ENCODE measurements at regions not wholly inside any gene's neighbourhood (a gene's known extent, or its start where the extent isn't known, plus 50 kb on each side); places are given as distances from the start of the nearest gene placed in this dataset.
A peak's percentile ranks its signal among the peaks of the same experiment; 100 is the strongest.

DNA sequence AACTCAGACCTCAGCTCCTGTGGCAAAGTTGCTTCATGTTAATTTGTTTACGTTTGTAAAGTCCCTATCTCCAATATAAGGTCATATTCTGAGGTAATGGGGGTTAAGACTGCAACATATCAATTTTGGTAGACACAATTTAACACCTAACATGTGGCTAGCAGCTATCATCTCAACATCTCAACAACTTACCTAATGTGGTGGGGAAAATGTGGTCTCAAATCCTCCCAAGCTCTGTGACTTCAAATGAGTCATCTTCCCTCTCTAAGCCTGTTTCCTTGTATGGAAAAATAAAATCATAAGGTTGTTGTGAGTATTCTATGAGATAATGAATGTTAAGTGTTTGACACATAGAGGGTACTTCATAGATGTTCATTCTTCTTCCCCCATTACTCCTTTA, 443.3 kb downstream of the CDK5RAP2 start:
- TF ChIP-seq ZSCAN23 (tag by site-specific recombination; IDR thresholded peaks at IDR 0.05) (no peak), ZNF664 (tag by site-specific recombination; IDR thresholded peaks at IDR 0.05) (no peak), GLI2 (tag by site-specific recombination; IDR thresholded peaks at IDR 0.05; ENCODE audit: borderline replicate concordance, low read depth) (no peak), YY2 (tag by site-specific recombination; IDR thresholded peaks at IDR 0.05) (no peak), TSHZ1 (tag by site-specific recombination; IDR thresholded peaks at IDR 0.05; ENCODE audit: borderline replicate concordance) (no peak), ZNF302 (tag by site-specific recombination; IDR thresholded peaks at IDR 0.05; ENCODE audit: low read depth) (no peak)
- TF ChIP-seq, protein P1, sequence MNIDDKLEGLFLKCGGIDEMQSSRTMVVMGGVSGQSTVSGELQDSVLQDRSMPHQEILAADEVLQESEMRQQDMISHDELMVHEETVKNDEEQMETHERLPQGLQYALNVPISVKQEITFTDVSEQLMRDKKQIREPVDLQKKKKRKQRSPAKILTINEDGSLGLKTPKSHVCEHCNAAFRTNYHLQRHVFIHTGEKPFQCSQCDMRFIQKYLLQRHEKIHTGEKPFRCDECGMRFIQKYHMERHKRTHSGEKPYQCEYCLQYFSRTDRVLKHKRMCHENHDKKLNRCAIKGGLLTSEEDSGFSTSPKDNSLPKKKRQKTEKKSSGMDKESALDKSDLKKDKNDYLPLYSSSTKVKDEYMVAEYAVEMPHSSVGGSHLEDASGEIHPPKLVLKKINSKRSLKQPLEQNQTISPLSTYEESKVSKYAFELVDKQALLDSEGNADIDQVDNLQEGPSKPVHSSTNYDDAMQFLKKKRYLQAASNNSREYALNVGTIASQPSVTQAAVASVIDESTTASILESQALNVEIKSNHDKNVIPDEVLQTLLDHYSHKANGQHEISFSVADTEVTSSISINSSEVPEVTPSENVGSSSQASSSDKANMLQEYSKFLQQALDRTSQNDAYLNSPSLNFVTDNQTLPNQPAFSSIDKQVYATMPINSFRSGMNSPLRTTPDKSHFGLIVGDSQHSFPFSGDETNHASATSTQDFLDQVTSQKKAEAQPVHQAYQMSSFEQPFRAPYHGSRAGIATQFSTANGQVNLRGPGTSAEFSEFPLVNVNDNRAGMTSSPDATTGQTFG (tag by site-specific recombination; IDR thresholded peaks at IDR 0.05; ENCODE audit: borderline replicate concordance), result no peak
- Histone ChIP-seq H3K4me3 (ENCODE audit: low read depth, low read length) (no peak overlapping the region), H3K27ac (ENCODE audit: extremely low read depth, low read depth, low read length) (no peak overlapping the region), H3K4me1 (ENCODE audit: control insufficient read depth, insufficient read depth, low read length) (no peaks in the 10 kb centered on the region), H3K9me3 (ENCODE audit: control insufficient read depth, insufficient read depth, low read depth, low read length) (no peaks in the 10 kb centered on the region), H3K36me3 (ENCODE audit: control insufficient read depth in 2 of 2, insufficient read depth in 1 of 2, low read length in 2 of 2) (no peaks in the 10 kb centered on the region)
- ChIA-PET POLR2A (no interaction called here), CTCF (no interaction called here)

- CTCF ChIA-PET, result no interaction called here
- H3K4me3 ChIP-seq (ENCODE audit: low read depth, low read length), result no peak overlapping the region
- POLR2A ChIA-PET, result no interaction called here
- no peaks in the 10 kb centered on the region for H3K36me3 ChIP-seq (ENCODE audit: control insufficient read depth in 2 of 2, insufficient read depth in 1 of 2, low read length in 2 of 2)
- TF ChIP-seq ZNF701 (tag by site-specific recombination; IDR thresholded peaks at IDR 0.05) (no peak), ZNF580 (tag by site-specific recombination; IDR thresholded peaks at IDR 0.05) (no peak), ZNF214 (tag by site-specific recombination; IDR thresholded peaks at IDR 0.05; ENCODE audit: borderline replicate concordance) (no peak), ZBTB20 (tag by site-specific recombination; IDR thresholded peaks at IDR 0.05) (no peak), ZSCAN23 (tag by site-specific recombination; IDR thresholded peaks at IDR 0.05) (no peak), ZNF585B (tag by site-specific recombination; IDR thresholded peaks at IDR 0.05) (peak; percentile 55)
- H3K27ac ChIP-seq (ENCODE audit: extremely low read depth, low read depth, low read length), result no peak overlapping the region
- H3K9me3 ChIP-seq (ENCODE audit: control insufficient read depth, insufficient read depth, low read depth, low read length), result no peaks in the 10 kb centered on the region
- H3K4me1 ChIP-seq (ENCODE audit: control insufficient read depth, insufficient read depth, low read length), result no peaks in the 10 kb centered on the region
Observed at GRCh38 chr9:120117081-120117480, 462.9 kb downstream of the CDK5RAP2 start.

- Histone ChIP-seq H3K4me1 (ENCODE audit: control insufficient read depth, insufficient read depth, low read length) (no peaks in the 10 kb centered on the region), H3K27ac (ENCODE audit: extremely low read depth, low read depth, low read length) (no peak overlapping the region), H3K36me3 (ENCODE audit: control insufficient read depth in 2 of 2, insufficient read depth in 1 of 2, low read length in 2 of 2) (no peaks in the 10 kb centered on the region), H3K9me3 (ENCODE audit: control insufficient read depth, insufficient read depth, low read depth, low read length) (no peaks in the 10 kb centered on the region), H3K4me3 (ENCODE audit: low read depth, low read length) (no peak overlapping the region)
- POLR2A ChIA-PET, result no interaction called here
- CTCF ChIA-PET, result interaction anchor here (0.9 kb wide), 1 partner anchor 41 kb away, joined by 3 read pairs; no protein-coding TSS in a partner anchor
- TF ChIP-seq ZNF560 (tag by site-specific recombination; IDR thresholded peaks at IDR 0.05; ENCODE audit: borderline replicate concordance) (no peak), HOXA7 (CRISPR knock-in tag; IDR thresholded peaks at IDR 0.05; ENCODE audit: borderline replicate concordance) (no peak), HOXD13 (CRISPR knock-in tag; IDR thresholded peaks at IDR 0.05; ENCODE audit: borderline replicate concordance) (no peak), ZNF391 (tag by site-specific recombination; IDR thresholded peaks at IDR 0.05; ENCODE audit: borderline replicate concordance, low read depth) (no peak), ZBTB17 (tag by site-specific recombination; IDR thresholded peaks at IDR 0.05) (no peak), ZNF311 (tag by site-specific recombination; IDR thresholded peaks at IDR 0.05; ENCODE audit: borderline replicate concordance) (no peak), ZNF704 (tag by site-specific recombination; IDR thresholded peaks at IDR 0.05) (no peak), SCRT1 (tag by site-specific recombination; IDR thresholded peaks at IDR 0.05; ENCODE audit: borderline replicate concordance) (no peak)
- TF ChIP-seq, protein P2, sequence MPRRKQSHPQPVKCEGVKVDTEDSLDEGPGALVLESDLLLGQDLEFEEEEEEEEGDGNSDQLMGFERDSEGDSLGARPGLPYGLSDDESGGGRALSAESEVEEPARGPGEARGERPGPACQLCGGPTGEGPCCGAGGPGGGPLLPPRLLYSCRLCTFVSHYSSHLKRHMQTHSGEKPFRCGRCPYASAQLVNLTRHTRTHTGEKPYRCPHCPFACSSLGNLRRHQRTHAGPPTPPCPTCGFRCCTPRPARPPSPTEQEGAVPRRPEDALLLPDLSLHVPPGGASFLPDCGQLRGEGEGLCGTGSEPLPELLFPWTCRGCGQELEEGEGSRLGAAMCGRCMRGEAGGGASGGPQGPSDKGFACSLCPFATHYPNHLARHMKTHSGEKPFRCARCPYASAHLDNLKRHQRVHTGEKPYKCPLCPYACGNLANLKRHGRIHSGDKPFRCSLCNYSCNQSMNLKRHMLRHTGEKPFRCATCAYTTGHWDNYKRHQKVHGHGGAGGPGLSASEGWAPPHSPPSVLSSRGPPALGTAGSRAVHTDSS (tag by site-specific recombination; IDR thresholded peaks at IDR 0.05), result no peak
- TF ChIP-seq, protein P3, sequence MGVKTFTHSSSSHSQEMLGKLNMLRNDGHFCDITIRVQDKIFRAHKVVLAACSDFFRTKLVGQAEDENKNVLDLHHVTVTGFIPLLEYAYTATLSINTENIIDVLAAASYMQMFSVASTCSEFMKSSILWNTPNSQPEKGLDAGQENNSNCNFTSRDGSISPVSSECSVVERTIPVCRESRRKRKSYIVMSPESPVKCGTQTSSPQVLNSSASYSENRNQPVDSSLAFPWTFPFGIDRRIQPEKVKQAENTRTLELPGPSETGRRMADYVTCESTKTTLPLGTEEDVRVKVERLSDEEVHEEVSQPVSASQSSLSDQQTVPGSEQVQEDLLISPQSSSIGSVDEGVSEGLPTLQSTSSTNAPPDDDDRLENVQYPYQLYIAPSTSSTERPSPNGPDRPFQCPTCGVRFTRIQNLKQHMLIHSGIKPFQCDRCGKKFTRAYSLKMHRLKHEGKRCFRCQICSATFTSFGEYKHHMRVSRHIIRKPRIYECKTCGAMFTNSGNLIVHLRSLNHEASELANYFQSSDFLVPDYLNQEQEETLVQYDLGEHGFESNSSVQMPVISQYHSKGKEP (tag by site-specific recombination; IDR thresholded peaks at IDR 0.05), result no peak
Observed at GRCh38 chr9:120110520-120110919, 469.4 kb downstream of the CDK5RAP2 start.

Data from HEK293 (cell line).